Hematopoietic multipotent progenitor cell treated with erythropoietin and hydrocortisone succinate and interleukin-3 and kit ligand, for 6 days (in vitro differentiated cells): ENCODE measurements at regions not wholly inside any gene's neighbourhood (a gene's known extent, or its start where the extent isn't known, plus 50 kb on each side); places are given as distances from the start of the nearest gene placed in this dataset.
A peak's percentile ranks its signal among the peaks of the same experiment; 100 is the strongest.

Experiments
- DNase-seq: peaks from one replicate; pipeline ENCODE4 v3.0.0-alpha.2; 2015

DNA sequence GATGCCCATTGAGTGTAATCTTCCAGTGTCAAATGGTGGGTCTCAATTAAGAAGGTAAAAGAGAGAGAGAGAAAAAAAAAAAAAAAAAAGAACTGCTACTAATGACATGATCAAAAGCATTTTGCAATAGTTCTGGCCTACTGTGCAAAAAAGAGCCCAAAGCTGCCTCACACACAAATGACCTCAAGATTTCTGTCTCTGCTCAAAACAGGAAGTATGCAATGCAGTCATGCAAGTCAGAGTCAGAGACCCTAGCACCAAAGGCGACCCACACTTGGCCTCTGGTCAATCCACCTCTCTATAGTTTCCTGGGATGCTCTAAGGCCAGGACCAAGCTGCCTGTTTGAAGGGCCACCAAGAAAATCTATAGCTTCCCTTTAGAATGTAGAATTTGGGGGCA, 323.5 kb downstream of the VPS13C start:
- DNase-seq: peak; percentile 9

DNA sequence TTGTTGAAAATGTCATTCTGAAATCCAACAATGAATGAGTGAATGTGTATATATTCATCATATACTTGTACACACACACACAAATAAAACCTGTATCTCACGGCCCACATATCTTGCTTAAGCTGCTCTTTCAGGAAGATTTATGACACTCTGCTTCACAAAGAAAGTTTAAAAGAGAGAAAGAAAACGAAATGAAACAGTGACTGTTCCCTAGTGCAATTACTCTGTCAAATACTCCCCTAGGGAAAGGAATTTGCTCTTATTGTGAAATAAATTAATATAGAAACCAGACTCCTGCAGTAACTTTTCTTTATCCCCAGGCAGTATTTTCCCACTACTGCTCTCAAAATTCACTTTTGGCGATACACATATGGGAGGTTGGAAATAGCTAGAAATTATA, 329.1 kb downstream of the VPS13C start:
- no peak for DNase-seq

DNA sequence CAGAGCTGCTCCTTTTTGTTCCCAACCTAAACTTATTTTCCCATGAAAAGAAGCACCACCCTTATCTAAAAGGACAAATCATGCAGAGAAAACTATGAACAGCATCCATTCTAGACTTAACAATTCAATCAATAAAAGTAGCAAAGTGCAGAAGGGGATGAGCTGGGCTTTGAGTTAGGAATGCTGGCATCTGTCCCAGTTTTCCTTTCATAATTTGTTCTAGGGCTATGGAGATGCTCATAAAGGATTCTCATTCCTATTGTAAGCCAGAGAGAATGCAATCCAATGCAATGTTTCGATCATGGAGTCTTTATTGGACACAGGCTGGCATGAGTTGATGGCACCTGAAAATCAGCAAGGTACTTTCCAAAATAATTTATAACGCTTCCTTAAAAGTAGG, 330.6 kb downstream of the VPS13C start:
- no peak for DNase-seq

GRCh38 chr15:61726166-61726565, 334.1 kb downstream of the VPS13C start:
- DNase-seq: no peak

- no peak for DNase-seq
Observed at GRCh38 chr15:61725251-61725650, 335.0 kb downstream of the VPS13C start.

- no peak for DNase-seq
Observed at GRCh38 chr15:61724251-61724939, 335.9 kb downstream of the VPS13C start.

DNA sequence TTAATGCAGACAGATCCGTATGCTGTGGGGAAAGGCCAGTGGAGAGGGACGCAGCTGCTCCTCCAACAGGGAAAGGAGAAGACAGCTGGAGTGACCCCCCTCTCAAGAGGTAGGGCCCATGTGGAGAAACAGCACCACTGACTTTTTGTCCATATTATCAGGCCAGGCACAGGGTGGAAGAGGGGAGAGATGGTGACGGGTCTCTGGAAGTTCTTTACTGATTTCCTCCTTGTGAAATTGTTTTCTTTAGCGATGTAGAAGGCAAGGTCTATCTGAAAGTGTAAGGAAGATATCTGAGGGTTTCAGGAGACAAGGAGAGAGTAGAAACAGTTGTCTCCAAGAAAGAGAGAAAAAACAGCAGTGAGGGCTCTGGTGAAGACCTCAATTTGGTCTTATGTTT, 338.8 kb downstream of the VPS13C start:
- DNase-seq: no peak

DNA sequence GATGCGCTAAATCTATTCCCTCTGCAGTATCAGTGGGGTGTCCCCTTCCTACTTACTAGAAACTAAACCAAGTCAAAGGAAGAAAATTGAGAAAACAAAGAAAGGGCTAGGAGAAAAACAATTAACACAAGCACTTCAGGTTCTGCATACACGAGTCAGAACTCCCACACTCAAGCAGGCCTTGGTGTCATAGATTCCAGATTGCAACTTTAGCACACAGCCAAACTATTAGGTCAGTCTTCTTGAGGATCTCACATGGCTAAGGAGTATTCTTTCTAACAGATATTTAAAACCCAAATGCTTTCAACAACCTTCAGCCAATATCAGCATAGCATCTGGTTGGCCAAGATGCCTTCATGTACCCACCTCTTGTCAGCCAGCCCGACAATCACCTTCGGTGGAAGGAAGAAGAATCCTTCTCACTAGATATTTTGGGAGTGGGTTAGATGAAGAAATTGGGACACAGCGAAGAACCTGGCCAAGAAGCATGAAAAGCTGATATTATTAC, 340.0 kb downstream of the VPS13C start:
- DNase-seq: no peak

- DNase-seq: peak; percentile 69
Observed at GRCh38 chr15:61715082-61715481, 345.2 kb downstream of the VPS13C start.

DNA sequence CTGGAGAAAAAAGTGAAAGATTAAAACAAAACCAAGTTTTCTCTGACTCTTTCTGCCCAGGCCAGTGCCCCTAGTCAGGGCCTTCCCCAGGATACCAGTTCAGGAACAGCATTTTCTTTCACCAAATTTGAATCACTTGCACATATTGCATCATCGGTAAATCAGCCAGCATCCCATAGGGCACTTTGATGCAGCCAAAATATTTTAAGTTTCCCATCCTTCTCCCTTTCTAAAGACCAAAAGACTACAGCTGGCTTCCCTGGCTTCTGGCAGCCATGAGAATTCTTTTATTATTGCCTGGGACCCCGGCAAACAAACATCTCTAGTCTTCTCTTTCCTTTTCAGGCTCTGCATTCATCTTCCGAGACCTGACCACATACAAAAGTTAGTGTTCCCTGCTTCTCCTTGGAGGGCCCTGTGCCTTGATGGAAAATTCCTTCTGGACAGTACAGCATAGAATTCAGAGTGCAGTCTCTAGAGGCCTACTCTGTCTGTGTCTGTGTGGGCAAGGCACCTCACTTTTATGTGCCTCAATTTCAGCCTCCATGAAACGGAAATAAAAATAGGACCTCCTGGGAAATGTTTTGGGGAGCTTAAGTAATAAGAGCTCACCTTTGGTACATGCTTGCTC, 348.0 kb downstream of the VPS13C start:
- DNase-seq: no peak

DNA sequence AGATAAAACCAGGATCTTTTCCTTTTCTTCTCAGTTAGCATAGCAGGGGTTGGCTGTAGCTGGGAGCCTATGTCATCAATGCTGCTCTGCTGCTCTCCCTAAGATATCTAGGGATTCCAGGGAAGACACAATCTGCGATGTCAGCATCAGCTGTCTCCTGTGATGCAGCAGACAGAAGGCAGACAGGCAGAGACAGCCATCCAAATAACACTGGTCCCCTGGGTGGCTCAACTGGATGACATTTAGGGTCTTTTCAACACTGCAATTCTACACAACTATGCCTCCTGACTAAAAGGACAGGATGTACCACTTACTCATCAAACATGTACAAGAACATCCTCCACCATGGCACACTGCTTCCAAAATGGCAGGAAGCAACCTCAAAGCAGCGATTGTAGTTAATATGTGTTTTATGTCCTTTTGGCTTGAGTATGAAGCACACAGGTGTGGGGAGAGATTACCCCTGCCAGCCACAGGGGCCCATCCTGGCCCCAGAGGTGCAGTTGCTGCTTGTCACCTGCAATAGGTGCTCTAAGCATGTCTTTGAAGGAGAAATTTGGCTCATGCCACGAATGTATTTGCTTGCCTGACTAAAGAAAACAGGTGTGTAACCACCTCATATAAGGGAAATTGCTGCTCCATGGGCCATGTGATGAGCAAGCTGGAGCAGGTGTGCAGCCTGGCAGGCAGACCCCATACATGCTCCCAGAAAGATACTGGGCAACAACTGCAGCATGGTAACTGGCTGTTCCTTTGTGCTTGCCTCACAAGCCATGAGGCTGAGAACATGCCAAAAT, 357.8 kb downstream of the VPS13C start:
- no peak for DNase-seq

- no peak for DNase-seq
Observed at GRCh38 chr15:61701455-61701854, 358.8 kb downstream of the VPS13C start.

GRCh38 chr15:61700803-61701202, 359.4 kb downstream of the VPS13C start:
- DNase-seq: no peak

- no peak for DNase-seq
Observed at GRCh38 chr15:61697796-61698195, 362.5 kb downstream of the VPS13C start.

DNA sequence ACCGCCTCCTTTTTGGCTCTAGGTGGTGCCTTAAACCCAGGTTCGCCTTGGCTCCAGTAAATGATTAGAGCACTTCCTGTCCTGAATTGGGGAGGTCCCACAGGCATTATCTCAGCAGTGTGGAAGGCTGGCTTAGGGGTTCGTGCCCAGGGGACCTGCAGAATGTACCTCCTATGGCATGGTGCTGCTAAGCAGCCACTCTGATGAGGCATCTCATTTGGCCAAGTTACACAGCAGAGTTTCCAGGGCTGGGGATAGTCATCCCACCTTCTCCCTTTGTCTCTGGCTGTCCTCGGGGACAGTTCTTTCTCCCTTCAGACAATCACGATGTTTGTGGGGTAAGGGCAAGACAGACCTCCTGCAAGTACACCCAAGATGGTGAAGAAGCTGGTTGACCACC, 371.2 kb downstream of the VPS13C start:
- DNase-seq: no peak

GRCh38 chr15:61687651-61688050, 372.6 kb downstream of the VPS13C start:
- no peak for DNase-seq

DNA sequence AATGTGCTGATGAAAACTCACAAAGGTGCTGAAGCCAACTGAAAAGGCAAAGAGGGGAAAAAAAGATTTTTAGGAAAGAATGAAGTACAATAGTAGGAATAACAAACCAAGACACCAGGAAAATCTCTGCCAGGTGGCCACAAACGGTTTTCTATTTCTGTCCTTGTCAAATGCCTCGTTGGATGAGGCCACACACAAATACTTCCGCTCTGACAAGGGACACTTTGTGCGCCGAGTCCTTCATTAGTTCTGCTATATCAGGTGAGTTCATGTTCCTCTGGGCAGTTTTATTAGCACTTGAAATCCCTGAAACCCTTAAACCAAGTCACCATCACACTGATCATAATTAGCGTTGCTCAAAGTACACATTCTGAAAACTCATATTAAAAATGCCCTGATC, 373.1 kb downstream of the VPS13C start:
- DNase-seq: no peak

DNA sequence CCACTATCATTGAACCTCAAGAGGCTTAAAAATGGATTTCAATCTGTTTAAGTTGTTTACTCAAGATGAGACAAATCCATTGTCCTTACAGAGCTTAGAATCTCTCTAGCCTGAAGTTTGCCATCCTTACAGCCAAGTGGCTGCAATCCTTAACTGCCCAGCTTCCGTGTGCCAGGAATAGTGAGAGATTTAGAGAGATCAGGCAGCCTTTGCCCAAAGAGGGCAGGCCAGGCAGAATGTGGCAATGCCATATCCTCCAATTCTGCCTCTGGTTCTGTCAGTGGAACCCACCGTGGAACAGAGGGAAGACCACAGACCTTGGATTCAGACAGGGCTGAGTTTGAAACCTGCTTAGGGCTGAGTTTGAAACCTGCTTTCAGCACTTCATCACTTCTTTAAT, 374.3 kb downstream of the VPS13C start:
- no peak for DNase-seq

DNA sequence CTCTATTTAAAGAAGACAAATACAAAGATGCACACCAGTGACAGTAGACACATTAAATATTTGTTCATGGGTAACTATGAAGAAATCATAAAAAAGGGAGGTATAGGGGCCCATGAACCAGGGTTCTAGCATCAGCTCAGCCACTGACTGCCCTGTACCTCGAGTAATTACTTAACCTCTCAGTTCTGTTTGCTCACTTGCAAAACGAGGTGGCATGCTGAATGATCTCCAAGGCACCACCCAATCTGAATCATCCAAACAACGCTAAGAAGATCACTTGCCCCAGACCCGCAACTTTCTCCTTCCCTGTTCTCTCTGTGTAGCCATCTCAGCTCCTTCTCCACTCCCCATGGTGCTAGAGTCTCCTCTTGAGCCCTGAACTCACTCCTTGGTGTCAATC, 374.7 kb downstream of the VPS13C start:
- no peak for DNase-seq

DNA sequence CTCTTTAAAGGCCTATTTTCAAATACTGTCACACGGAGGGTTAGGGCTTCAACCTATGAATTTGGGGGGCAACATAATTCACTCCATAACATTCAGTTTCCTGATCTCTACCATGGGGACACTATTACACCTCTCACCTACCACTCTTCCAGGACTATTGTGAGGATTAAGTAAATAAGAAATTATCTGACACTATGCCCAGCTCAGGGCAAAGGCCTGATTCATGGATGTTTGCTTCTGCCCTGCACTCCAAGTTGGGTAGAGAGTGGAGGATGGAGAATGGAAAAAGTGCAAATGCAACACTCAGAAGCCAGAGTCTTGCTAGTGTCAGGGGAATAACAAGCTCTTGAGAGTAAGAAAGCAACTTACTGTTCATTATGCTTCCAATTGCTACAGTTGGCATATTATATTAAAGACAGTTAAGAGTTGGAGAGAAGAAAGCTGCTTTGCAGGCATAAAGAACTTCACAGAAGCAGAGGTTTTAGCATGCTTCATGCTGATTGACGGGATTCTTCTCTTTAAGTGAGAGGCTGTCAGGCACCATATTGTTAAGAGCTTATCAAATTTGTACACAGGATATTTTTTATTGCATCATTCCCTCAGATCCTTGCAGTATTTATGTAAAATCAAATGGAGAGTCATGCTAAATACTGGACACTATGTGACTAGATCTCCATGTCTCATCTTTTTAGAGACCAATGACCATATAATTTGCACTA, 375.3 kb downstream of the VPS13C start:
- DNase-seq: no peak

DNA sequence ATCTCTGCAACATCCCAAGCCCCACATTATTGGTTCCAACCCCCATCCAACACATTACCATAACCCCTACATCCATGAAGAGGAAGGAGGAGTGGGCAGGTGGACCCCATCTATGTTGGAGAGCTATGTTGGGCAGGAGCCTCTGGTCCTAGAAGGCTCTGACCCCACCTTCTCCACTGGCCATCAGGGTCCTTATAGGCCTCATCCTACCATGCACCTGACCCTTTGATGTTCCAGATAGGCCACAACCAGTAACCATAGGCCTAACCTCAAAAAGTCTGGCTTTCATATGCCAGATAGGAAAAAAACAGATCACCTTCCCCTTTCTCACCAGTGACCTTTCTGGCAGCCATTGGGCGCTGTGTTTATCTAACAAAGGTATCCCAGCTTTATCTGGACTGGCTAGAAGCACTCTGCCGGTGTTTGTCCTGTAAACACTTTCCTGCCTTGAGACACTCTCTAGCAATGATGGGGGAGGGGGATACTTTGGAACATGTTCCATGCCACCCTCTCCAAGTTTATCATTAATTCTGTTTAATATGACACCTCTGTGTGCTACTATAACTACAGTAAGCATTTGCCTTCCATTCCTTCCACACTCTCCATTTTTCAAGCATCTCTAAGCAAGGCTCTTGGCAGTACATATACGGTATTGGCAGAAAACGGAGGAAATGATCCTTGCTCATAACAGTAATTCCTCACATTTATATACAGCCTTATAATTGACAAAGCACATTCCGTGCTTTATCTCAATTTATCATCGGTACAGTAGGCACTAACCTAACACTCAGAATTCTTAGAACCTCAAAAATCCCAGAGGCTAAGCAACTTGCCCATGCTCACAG, 377.1 kb downstream of the VPS13C start:
- DNase-seq: no peak

DNA sequence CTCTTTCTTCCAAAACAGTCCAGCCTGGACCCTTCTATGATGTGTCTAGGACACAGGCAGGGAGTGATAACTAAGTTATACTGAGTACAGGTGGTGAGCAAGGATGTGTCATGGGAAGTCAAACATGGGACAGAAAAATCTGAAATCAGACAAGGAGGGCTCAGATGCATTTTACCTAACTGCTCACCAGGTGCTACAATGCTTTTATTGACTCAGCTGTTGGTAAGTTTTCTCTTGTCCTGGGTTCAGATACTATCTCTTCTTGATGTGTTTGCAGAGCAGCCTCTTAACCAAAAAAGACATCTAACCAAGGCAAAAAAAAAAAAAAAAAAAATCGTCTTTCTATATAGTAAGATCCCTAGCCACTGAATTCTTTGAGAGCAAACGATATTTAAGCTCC, 378.6 kb downstream of the VPS13C start:
- DNase-seq: no peak
